Ammon's horn (tissue), 1 donor: ENCODE measurements at regions not wholly inside any gene's neighbourhood (a gene's known extent, or its start where the extent isn't known, plus 50 kb on each side); places are given as distances from the start of the nearest gene placed in this dataset.
"Not testable (repeated sequence)": the region's sequence is repeated elsewhere in the genome, so short reads cannot be mapped to it uniquely, and the experiment has no call there.

Source experiments
- DNase-seq: peaks from one replicate; pipeline ENCODE4 v3.0.0-alpha.2; 2016; ENCODE audit warnings: low spot score

- DNase-seq, result no peak
Observed at GRCh38 chr14:39580696-39581095, 148.5 kb upstream of the FBXO33 start.

- DNase-seq, result no peak
Observed at GRCh38 chr14:39576736-39577135, 144.5 kb upstream of the FBXO33 start.

GRCh38 chr14:39576258-39576657 lies 144.0 kb upstream of the FBXO33 start:
- no peak for DNase-seq

GRCh38 chr14:39568809-39569538 lies 136.7 kb upstream of the FBXO33 start:
- DNase-seq, result no peak

GRCh38 chr14:39566795-39567194 lies 134.6 kb upstream of the FBXO33 start:
- DNase-seq, result no peak

GRCh38 chr14:39563361-39563760 lies 131.1 kb upstream of the FBXO33 start:
- no peak for DNase-seq

GRCh38 chr14:39562175-39562574 lies 129.9 kb upstream of the FBXO33 start:
- no peak for DNase-seq

- no peak for DNase-seq
Observed at GRCh38 chr14:39558525-39558924, 126.3 kb upstream of the FBXO33 start.

- peak; percentile 4 for DNase-seq
Observed at GRCh38 chr14:39555749-39556148, 123.5 kb upstream of the FBXO33 start.

- DNase-seq, result no peak
Observed at GRCh38 chr14:39554576-39554975, 122.3 kb upstream of the FBXO33 start.

GRCh38 chr14:39548358-39548757 lies 116.1 kb upstream of the FBXO33 start:
- DNase-seq, result no peak

- DNase-seq, result no peak
Observed at GRCh38 chr14:39547845-39548244, 115.6 kb upstream of the FBXO33 start.

GRCh38 chr14:39505812-39506211 lies 73.6 kb upstream of the FBXO33 start:
- no peak for DNase-seq

- DNase-seq, result no peak
Observed at GRCh38 chr14:39500253-39500652, 68.0 kb upstream of the FBXO33 start.

- DNase-seq, result no peak
Observed at GRCh38 chr14:39499514-39499913, 67.3 kb upstream of the FBXO33 start.

- not testable (repeated sequence) for DNase-seq
Observed at GRCh38 chr14:39497677-39498076, 65.4 kb upstream of the FBXO33 start.

GRCh38 chr14:39492267-39492666 lies 60.0 kb upstream of the FBXO33 start:
- DNase-seq, result no peak

- peak; percentile 30 for DNase-seq
Observed at GRCh38 chr14:39491134-39491571, 58.9 kb upstream of the FBXO33 start.

- peak; percentile 56 for DNase-seq
Observed at GRCh38 chr14:39488600-39488999, 56.4 kb upstream of the FBXO33 start.

- DNase-seq, result no peak
Observed at GRCh38 chr14:39483682-39484081, 51.4 kb upstream of the FBXO33 start.
